HG03159 (cell line): ENCODE measurements at regions not wholly inside any gene's neighbourhood (a gene's known extent, or its start where the extent isn't known, plus 50 kb on each side); places are given as distances from the start of the nearest gene placed in this dataset.

Experiments used
- ATAC-seq: cut with Tn5 transposase; IDR thresholded peaks from one replicate; pipeline ENCODE4 v1.9.1; 2021; ENCODE audit warnings: mild to moderate bottlenecking, moderate library complexity; ENCODE audit not compliant: unreplicated experiment

GRCh38 chr2:45074713-45075112, 65.5 kb upstream of the SIX2 start:
- no peak for ATAC-seq

GRCh38 chr2:45072862-45073237, 63.6 kb upstream of the SIX2 start:
- ATAC-seq, result no peak

- ATAC-seq, result no peak
Observed at GRCh38 chr2:45072064-45072861, 63.0 kb upstream of the SIX2 start.

GRCh38 chr2:45070113-45070652, 60.9 kb upstream of the SIX2 start:
- no peak for ATAC-seq

GRCh38 chr2:45069684-45070083, 60.4 kb upstream of the SIX2 start:
- no peak for ATAC-seq

- ATAC-seq, result no peak
Observed at GRCh38 chr2:45068571-45069140, 59.4 kb upstream of the SIX2 start.

- no peak for ATAC-seq
Observed at GRCh38 chr2:45067859-45068570, 58.8 kb upstream of the SIX2 start.
